ENCODE measurements at regions not wholly inside any gene's neighbourhood (a gene's known extent, or its start where the extent isn't known, plus 50 kb on each side); places are given as distances from the start of the nearest gene placed in this dataset.
A peak's percentile ranks its signal among the peaks of the same experiment; 100 is the strongest.

DNA sequence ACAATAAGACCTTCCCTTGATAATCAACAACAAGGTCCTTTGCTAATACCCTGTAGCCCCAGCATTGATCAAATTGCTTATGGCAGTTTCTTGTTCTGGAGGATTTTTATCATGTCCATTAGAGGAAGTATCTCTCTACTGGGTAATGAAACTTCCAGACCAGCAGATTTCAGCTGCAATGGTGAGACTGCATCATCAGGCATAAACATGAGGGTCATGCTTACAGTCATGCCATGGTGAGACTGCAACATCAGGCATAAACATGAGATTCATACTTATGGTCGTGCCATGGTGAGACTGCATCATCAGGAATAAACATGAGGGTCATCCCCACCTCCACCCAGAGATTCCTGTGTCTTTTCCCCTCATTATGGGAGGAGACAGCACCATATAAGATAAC lies 129.0 kb upstream of the LIPC start:
- no peaks in the 10 kb centered on the region for H3K9me3 Mint-ChIP-seq
- ATAC-seq: no peak
- H3K4me1 Mint-ChIP-seq: peaks cover 24 to 31% of the 10 kb centered on the region in 2 donors

GRCh38 chr15:58303236-58303635 lies 128.6 kb upstream of the LIPC start:
- no peak overlapping the region for H3K27ac ChIP-seq (ENCODE audit: low read length)
- no peaks in the 10 kb centered on the region for H3K9me3 ChIP-seq (ENCODE audit: control insufficient read depth, insufficient read depth, low read length)
- intact Hi-C loops (cut with micrococcal nuclease): no loop called here
- H3K27ac Mint-ChIP-seq: no peak overlapping the region
- no peak for DNase-seq
- WGBS (ENCODE audit: insufficient coverage): 68% methylated on average over 6 of the region's 6 CpGs
- no peaks in the 10 kb centered on the region for H3K36me3 ChIP-seq (ENCODE audit: control insufficient read depth, insufficient read depth, low read length)
- peak overlapping the region; percentile 41 for H3K4me3 Mint-ChIP-seq
- no peaks in the 10 kb centered on the region for H3K9me3 Mint-ChIP-seq
- no peak overlapping the region for H3K4me3 ChIP-seq (ENCODE audit: low read length)
- H3K36me3 Mint-ChIP-seq: no peaks in the 10 kb centered on the region
- H3K4me1 Mint-ChIP-seq: peaks cover 24 to 31% of the 10 kb centered on the region in 2 donors
- H3K4me1 ChIP-seq (ENCODE audit: control insufficient read depth, insufficient read depth, low read length): no peaks in the 10 kb centered on the region
- H3K27me3 Mint-ChIP-seq (ENCODE audit: low read depth in 2 of 2): peaks cover 0 to 5% of the 10 kb centered on the region in 2 donors
- no peaks in the 10 kb centered on the region for H3K27me3 ChIP-seq (ENCODE audit: control insufficient read depth, insufficient read depth, low read length)
- TF ChIP-seq CTCF (IDR thresholded peaks at IDR 0.05): no peak
- ATAC-seq: no peak

More for the DNA sequence above, 129.0 kb upstream of the LIPC start:
- Histone ChIP-seq H3K36me3 (ENCODE audit: control insufficient read depth, insufficient read depth, low read length) (no peaks in the 10 kb centered on the region), H3K27ac (ENCODE audit: low read length) (no peak overlapping the region), H3K9me3 (ENCODE audit: control insufficient read depth, insufficient read depth, low read length) (no peaks in the 10 kb centered on the region), H3K4me3 (ENCODE audit: low read length) (no peak overlapping the region), H3K27me3 (ENCODE audit: control insufficient read depth, insufficient read depth, low read length) (no peaks in the 10 kb centered on the region), H3K4me1 (ENCODE audit: control insufficient read depth, insufficient read depth, low read length) (no peaks in the 10 kb centered on the region)
- WGBS (ENCODE audit: insufficient coverage): 93% methylated on average over 1 of the region's 1 CpG
- TF ChIP-seq CTCF (IDR thresholded peaks at IDR 0.05): no peak
- Mint-ChIP-seq H3K4me3 (no peak overlapping the region), H3K27ac (no peak overlapping the region), H3K36me3 (no peaks in the 10 kb centered on the region), H3K27me3 (ENCODE audit: low read depth in 2 of 2) (peaks cover 0 to 5% of the 10 kb centered on the region in 2 donors)
- no peak for DNase-seq
- intact Hi-C loops (cut with micrococcal nuclease): no loop called here

DNA sequence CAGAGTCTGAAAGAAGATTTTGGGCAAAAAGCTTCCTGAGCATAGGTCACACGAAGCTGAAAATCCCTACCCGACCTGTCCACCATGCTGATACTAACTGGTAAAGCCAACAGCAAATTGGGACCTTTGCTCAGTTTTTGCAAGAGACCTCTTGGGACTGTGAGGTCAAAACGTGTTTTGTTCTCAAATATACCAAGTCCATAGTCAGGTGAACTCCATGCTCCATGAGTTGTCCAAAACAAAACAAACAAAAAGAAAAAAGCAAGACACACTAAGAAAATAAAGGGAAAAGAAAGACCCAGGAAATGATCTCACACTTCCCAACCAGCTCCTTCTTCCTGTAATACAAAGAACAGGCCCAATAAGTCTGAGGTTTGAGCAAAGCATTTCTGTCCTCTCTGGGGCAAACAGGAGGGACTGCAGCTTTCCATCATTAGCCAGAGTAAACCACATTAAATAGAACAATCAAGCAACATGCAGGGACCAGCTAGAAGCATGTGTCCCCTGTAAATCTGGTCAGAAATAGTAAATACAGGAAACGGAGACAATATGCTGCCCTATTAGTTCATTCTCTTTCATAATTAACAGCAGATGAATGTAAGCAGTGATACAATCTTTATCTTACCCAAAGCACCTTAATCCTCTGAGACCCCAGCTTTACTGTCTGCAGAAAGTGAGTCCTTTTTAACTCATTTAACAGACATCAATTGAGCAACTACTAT lies 125.0 kb upstream of the LIPC start:
- H3K36me3 ChIP-seq (ENCODE audit: control insufficient read depth, insufficient read depth, low read length): no peaks in the 10 kb centered on the region
- no peaks in the 10 kb centered on the region for H3K27me3 ChIP-seq (ENCODE audit: control insufficient read depth, insufficient read depth, low read length)
- DNase-seq (no peak), ATAC-seq (no peak)
- no peaks in the 10 kb centered on the region for H3K9me3 ChIP-seq (ENCODE audit: control insufficient read depth, insufficient read depth, low read length)
- Mint-ChIP-seq H3K4me1 (peaks cover 24 to 32% of the 10 kb centered on the region in 2 donors), H3K36me3 (no peaks in the 10 kb centered on the region), H3K9me3 (no peaks in the 10 kb centered on the region), H3K27me3 (ENCODE audit: low read depth in 2 of 2) (no peaks in the 10 kb centered on the region), H3K27ac (no peak overlapping the region), H3K4me3 (no peak overlapping the region)
- TF ChIP-seq CTCF (IDR thresholded peaks at IDR 0.05): no peak
- 88% methylated on average over 4 of the region's 4 CpGs for WGBS (ENCODE audit: insufficient coverage)
- H3K4me1 ChIP-seq (ENCODE audit: control insufficient read depth, insufficient read depth, low read length): no peaks in the 10 kb centered on the region
- no peak overlapping the region for H3K4me3 ChIP-seq (ENCODE audit: low read length)
- intact Hi-C loops (cut with micrococcal nuclease): no loop called here
- H3K27ac ChIP-seq (ENCODE audit: low read length): no peak overlapping the region

Data from natural killer cell (primary cell).